ENCODE measurements at regions not wholly inside any gene's neighbourhood (a gene's known extent, or its start where the extent isn't known, plus 50 kb on each side); places are given as distances from the start of the nearest gene placed in this dataset.

DNA sequence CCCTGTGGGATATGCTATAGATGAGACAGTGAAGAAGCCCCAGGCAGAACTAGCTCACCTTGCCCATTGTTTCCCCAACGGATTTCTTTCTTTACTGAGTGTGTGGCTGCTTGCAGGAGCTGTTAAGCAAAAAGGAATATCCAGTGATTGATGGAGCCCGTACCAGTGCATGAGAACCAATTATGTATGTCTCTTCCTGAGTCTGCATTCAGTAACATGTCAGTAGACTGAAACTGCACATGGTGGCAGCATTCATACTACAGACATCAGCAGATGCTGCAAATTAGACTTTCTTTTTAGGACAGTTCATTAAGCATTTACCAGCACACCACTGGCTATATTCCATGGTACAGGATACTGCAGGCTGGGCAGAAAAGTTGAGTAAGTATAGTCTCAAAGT lies 90.3 kb upstream of the PLCXD3 start:
- H3K27ac ChIP-seq: no peak overlapping the region
- CTCF ChIA-PET: no interaction called here
- no peak for ATAC-seq
- no peak overlapping the region for H3K4me3 ChIP-seq
- H3K4me1 ChIP-seq: no peaks in the 10 kb centered on the region
- H3K9me3 ChIP-seq: no peaks in the 10 kb centered on the region
- TF ChIP-seq ZNF302 (CRISPR knock-in tag; IDR thresholded peaks at IDR 0.05) (no peak), CHD4 (IDR thresholded peaks at IDR 0.05; ENCODE audit: borderline replicate concordance) (no peak), POLR2AphosphoS2 (conservative IDR thresholded peaks at IDR 0.05; ENCODE audit: low read length) (no peak), ZC3H11A (IDR thresholded peaks at IDR 0.05) (no peak), ZFP36 (IDR thresholded peaks at IDR 0.05; ENCODE audit: borderline replicate concordance, partially characterized antibody) (no peak), RAD21 (conservative IDR thresholded peaks at IDR 0.05 in 1 of 2, IDR thresholded peaks at IDR 0.05 in 1 of 2) (no peak), EHF (CRISPR knock-in tag; IDR thresholded peaks at IDR 0.05) (no peak), MYC (IDR thresholded peaks at IDR 0.05; ENCODE audit: borderline replicate concordance, low read length) (no peak), RARB (CRISPR knock-in tag; IDR thresholded peaks at IDR 0.05) (no peak), TFCP2L1 (CRISPR knock-in tag; IDR thresholded peaks at IDR 0.05) (no peak), EP300 (IDR thresholded peaks at IDR 0.05) (no peak), HEYL (CRISPR knock-in tag; IDR thresholded peaks at IDR 0.05) (no peak), MAFK (IDR thresholded peaks at IDR 0.05; ENCODE audit: partially characterized antibody) (no peak), SMC3 (IDR thresholded peaks at IDR 0.05) (no peak), FOSB (CRISPR knock-in tag; IDR thresholded peaks at IDR 0.05) (no peak), NFE2L2 (conservative IDR thresholded peaks at IDR 0.05; ENCODE audit: low read length) (no peak)
- TF ChIP-seq, protein P1, sequence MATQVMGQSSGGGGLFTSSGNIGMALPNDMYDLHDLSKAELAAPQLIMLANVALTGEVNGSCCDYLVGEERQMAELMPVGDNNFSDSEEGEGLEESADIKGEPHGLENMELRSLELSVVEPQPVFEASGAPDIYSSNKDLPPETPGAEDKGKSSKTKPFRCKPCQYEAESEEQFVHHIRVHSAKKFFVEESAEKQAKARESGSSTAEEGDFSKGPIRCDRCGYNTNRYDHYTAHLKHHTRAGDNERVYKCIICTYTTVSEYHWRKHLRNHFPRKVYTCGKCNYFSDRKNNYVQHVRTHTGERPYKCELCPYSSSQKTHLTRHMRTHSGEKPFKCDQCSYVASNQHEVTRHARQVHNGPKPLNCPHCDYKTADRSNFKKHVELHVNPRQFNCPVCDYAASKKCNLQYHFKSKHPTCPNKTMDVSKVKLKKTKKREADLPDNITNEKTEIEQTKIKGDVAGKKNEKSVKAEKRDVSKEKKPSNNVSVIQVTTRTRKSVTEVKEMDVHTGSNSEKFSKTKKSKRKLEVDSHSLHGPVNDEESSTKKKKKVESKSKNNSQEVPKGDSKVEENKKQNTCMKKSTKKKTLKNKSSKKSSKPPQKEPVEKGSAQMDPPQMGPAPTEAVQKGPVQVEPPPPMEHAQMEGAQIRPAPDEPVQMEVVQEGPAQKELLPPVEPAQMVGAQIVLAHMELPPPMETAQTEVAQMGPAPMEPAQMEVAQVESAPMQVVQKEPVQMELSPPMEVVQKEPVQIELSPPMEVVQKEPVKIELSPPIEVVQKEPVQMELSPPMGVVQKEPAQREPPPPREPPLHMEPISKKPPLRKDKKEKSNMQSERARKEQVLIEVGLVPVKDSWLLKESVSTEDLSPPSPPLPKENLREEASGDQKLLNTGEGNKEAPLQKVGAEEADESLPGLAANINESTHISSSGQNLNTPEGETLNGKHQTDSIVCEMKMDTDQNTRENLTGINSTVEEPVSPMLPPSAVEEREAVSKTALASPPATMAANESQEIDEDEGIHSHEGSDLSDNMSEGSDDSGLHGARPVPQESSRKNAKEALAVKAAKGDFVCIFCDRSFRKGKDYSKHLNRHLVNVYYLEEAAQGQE (IDR thresholded peaks at IDR 0.05): no peak
- WGBS (ENCODE audit: missing lambda C conversion rate): 0% methylated on average over 2 of the region's 2 CpGs
- POLR2A ChIA-PET: no interaction called here
- no peak for DNase-seq (ENCODE audit: low read depth in 1 of 2, low spot score in 1 of 2)
- no peak overlapping the region for H3K4me2 ChIP-seq
- FAIRE-seq: no peak

DNA sequence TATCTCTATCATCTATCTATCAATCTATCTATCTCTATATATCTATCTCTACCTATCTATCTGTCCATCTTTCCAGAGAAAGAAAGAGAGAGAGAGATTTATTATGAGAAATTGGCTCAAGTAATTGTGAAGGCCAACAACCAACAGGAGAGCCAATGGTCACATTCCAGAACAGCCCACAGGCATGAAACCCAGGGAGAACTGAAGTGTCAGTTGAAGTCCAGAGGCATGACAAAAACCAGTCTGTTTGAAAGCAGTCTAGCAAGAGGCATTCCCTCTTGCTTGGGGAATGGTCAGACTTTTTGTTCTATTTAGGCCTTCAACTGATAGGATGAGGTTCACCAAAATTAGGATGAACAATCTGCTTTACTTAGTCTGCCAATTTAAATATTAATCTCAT lies 87.6 kb upstream of the PLCXD3 start:
- Histone ChIP-seq H3K27ac (no peak overlapping the region), H3K4me3 (no peak overlapping the region), H3K9me3 (no peaks in the 10 kb centered on the region), H3K4me2 (no peak overlapping the region), H3K4me1 (no peaks in the 10 kb centered on the region)
- no peak for DNase-seq (ENCODE audit: low read depth in 1 of 2, low spot score in 1 of 2)
- CTCF ChIA-PET: interaction anchor here (1.2 kb wide), 1 partner anchor 58 kb away, joined by 4 read pairs; no protein-coding TSS in a partner anchor
- ATAC-seq: no peak
- POLR2A ChIA-PET: no interaction called here
- TF ChIP-seq RNF2 (IDR thresholded peaks at IDR 0.05; ENCODE audit: borderline replicate concordance, low read depth) (no peak), POLR2A (IDR thresholded peaks at IDR 0.05; ENCODE audit: low read length) (no peak), ESRRA (IDR thresholded peaks at IDR 0.05; ENCODE audit: borderline replicate concordance, low read length) (no peak), FOSB (CRISPR knock-in tag; IDR thresholded peaks at IDR 0.05) (no peak), CBX8 (IDR thresholded peaks at IDR 0.05) (no peak), RCOR1 (IDR thresholded peaks at IDR 0.05; ENCODE audit: low read depth, low read length) (no peak), RAD21 (conservative IDR thresholded peaks at IDR 0.05 in 1 of 2, IDR thresholded peaks at IDR 0.05 in 1 of 2) (no peak), HOXB5 (CRISPR knock-in tag; IDR thresholded peaks at IDR 0.05) (no peak), FOSL2 (IDR thresholded peaks at IDR 0.05) (no peak), FOSL2 (CRISPR knock-in tag; IDR thresholded peaks at IDR 0.05) (no peak)
- TF ChIP-seq, protein P2, sequence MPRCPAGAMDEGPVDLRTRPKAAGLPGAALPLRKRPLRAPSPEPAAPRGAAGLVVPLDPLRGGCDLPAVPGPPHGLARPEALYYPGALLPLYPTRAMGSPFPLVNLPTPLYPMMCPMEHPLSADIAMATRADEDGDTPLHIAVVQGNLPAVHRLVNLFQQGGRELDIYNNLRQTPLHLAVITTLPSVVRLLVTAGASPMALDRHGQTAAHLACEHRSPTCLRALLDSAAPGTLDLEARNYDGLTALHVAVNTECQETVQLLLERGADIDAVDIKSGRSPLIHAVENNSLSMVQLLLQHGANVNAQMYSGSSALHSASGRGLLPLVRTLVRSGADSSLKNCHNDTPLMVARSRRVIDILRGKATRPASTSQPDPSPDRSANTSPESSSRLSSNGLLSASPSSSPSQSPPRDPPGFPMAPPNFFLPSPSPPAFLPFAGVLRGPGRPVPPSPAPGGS (IDR thresholded peaks at IDR 0.05): no peak
- no peak for FAIRE-seq

Data from A549 (cell line).